HG03575 (cell line): ENCODE measurements at regions not wholly inside any gene's neighbourhood (a gene's known extent, or its start where the extent isn't known, plus 50 kb on each side); places are given as distances from the start of the nearest gene placed in this dataset.

Source experiments
- ATAC-seq: cut with Tn5 transposase; IDR thresholded peaks from one replicate; pipeline ENCODE4 v1.9.1; 2021; ENCODE audit not compliant: unreplicated experiment, insufficient number of reproducible peaks, low FRiP score; ENCODE audit errors: extremely low read depth

DNA sequence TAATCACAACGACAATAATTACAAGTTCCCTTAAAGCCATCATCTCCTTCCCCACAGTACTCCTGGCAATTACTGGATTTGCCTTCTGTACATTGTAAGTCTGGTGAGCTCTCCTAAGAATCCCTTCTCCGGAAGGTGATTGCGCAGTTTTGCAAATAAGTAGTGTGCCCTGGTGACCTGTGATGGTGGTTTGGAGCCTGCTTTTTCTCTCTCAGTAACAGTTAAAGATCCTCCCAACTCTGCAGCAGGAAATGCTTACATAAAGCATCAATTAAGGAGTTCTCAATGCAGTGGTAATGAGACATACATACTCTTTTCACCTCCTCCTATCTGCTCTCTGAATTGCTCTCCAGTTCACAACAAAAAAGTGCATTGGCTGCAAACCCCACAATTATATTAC is 159.7 kb downstream of the SH2D1A start:
- ATAC-seq, result no peak

DNA sequence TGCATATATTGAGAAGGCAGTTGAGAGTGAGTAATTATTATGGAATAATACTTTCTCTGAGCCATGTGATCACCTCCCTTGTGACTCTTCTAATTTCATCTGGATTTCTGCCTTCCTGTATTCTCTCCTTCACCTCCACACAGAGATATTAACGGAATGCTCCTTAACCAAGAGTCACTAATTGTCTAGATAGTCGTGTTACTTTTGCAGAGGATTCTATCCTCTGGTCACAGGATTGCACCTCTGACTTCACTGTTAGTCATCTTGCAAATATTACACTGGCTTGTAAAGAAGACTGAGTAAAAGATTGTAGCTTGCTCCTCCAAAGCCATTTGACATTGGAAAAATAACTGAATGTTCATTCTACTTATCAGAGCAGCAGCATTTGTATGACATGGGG is 160.9 kb downstream of the SH2D1A start:
- no peak for ATAC-seq

DNA sequence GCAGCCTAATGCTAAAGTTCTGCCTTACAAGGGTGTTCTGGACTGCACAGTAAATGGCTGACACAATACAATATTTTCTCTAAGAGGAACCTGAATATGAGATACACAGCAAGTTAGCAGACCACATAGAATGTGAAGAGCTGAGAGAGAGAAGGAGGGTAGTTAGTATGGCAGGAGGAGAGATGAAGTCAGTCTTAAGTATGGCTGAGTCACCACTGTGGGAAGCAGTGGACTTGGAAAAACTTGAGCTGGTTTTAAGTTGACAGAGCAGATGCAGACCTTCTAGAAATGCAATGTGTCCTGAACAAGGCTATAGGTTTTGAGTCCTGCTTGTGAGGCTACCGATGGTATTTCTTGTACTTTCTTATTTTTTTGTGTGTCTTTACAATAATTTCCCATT is 172.5 kb downstream of the SH2D1A start:
- no peak for ATAC-seq

DNA sequence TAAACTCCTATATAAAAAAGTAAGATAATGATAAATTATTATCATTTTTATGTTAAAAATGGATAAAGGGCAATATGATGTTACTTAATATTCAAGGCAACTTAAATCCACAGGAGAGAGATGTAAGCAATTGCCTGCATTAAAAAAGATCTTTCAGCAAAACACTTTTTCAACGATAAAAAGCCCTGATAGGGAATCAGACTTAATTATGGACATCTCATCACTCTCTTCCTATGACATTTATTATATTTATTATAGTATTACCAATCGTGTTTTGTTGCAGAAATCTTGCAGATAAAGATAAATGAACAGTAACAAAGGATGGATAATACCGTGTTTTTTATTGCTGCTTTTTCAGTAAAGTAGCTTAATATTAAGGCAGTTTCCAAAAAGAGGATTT is 178.5 kb downstream of the SH2D1A start:
- no peak for ATAC-seq

DNA sequence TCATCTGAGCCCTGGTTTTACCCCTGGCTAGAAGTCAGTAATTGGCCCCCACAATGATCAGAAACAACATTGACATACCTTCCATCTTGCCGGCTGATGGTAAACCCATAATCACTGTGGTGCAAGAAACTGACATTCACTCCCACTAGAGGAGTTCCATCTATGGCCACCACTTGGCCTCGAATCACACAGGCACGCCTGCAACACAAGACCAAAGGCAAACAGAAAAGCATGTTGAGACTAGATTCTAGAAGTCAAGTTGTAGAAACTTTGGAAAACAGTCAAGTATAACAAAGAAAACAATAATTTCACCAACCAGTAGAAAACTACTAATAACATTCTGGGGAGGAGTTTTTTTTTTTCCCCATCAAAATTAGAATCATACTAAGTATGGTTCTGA is 183.4 kb downstream of the SH2D1A start:
- no peak for ATAC-seq

DNA sequence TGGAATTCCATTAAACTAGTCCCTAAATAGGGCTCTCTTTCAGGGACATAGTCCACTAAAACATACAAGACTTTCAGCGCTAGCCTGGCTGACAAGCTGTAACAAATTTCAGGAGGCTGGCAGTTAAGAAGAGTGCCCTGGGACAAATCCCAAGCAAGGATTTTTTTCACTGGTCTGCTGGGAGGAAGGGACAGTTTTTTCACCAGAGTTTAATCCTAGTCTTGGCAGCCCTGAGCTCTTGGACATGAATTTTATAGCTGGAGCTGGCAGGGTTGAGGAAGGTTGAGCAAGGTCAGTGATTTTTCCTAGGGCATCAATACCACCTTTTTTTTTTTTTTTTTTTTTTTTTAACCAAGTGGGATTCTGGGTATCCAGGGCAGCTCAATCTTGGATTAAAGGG is 184.4 kb downstream of the SH2D1A start:
- no peak for ATAC-seq

DNA sequence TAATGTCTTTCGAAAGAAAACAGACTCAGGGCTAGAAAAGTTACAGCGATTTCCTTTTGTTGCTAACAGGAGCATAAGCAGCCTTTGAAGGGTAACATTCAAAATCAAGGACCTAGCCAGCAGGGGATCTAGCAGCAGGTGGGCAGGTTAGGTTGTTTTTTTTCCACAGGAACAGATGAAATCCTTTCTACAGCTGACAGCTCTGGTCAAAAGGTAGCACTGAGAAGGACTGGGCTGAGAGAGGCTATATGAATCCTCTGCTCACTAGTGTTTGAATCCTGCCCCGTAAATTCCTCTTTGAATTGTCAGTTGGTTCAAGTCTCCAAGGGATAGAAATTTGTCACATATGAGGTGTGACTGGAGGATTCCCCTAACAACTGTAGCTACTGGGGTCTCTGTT is 188.2 kb downstream of the SH2D1A start:
- no peak for ATAC-seq

DNA sequence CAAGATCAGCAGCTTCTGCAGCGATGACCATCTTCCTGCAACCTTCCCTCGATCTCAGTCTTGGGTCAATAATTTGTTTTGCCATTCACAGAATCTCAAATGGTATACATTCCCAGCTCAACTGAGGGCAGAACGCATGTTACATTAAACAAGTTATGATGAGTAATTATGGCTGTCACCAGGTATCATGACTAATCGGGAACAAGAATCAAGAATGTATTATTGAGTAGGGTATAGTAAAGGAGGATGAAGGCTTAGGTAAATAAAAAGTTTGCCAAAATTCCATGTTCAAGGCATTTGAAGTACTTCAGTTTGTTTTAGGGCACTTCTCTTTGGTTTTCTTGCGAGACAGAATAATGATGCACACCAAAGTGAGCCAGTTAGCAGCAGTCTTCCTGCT is 194.1 kb downstream of the SH2D1A start:
- ATAC-seq, result no peak

DNA sequence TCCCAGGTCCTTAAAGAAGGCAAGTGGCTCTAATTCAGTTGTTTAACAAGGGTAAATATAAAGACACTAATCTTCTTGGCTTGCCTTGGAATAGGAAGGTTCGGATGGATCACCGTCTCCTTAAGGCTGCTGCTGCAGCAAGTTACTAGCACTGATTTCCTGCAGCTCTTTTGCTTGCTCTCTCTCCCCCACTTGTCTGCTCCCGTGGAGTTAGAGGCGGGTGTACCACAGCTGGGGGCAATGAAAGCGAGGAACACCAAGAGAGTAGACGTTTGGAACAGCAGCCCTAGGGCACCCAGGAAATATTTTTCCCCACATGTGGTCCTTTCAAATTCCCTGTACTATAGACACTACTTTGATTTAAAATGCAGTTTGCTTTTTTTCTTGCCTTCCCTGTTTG is 202.2 kb downstream of the SH2D1A start:
- no peak for ATAC-seq

DNA sequence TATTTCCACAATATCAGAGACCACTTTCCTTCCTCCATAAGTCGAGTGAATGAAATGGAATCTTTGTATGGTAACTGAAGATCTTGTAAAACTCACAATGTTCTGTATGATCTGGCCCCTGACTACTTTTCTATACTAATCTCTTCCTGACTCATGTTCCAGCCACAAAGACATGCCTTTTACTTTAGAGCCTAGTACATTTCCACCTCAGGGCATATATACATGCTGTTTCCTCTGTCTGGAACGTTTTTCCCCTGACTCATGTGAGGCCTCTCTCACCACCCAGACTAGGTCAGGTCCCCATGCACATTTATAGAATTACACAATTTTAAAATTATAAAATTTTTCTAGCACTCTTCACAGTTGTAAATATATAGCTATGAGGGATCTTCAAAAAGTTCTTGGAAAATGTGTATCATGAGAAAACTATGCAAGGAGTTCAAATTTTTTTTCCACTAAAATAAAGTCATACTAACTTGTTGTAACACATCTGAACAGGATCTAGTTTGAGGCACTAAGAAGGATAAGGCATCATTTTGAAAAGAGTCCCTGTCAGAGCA is 208.8 kb downstream of the SH2D1A start:
- no peak for ATAC-seq

DNA sequence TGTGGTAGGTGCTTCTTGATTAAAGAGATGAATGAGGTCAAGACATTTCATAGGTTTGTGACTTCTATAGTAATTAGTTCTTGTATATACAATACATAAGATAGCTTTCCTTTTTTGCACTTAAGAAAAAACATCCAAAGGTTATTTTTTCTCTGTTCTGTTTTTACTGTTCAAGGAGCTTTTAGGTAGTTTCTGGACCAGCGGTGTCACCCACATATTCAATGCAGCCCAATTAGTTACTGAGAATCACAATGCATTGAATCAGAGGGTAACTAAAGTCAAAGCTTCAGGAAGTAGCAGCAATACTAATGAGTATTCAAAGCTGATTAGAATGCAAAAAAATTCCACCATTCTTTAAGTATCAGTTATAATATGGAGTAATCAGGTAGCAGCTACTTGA is 211.6 kb downstream of the SH2D1A start:
- no peak for ATAC-seq

DNA sequence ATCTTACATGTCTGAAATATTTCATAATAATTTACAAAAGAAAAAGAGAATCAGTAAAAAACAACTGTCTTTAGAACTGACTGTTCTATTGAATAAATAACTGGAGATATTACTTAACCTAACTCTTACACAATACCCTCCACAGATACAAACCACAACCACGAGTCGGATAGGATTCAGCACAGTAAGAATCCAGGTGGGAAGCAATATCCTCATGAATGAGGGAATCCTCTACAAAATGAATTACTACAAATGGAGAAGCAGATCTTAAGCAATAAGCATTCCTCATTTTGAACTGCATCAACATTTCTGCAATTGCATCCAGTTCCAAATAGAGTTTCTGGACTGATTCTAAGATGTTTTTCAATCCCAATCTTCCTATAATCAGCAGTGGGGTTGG is 227.1 kb downstream of the SH2D1A start:
- no peak for ATAC-seq

DNA sequence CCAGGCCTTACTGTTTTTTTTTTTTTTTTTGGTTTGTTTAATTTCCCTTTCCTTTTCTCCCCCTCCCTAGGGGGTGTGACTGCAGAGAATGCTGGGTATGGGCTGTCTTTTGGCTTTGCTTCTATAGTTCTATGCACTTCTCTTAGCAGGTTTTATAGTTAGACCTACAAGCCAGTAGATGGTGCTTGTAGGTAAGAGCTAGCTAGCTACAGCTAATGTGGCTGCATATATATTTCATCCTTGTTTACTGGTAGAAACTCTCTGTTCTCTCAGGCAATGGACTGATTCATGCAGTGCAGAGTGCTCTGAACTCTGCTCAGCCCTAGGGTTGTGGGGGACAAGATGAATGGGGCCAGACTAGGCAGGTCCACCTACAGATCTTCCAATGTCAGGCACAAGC is 246.4 kb downstream of the SH2D1A start:
- ATAC-seq, result no peak

DNA sequence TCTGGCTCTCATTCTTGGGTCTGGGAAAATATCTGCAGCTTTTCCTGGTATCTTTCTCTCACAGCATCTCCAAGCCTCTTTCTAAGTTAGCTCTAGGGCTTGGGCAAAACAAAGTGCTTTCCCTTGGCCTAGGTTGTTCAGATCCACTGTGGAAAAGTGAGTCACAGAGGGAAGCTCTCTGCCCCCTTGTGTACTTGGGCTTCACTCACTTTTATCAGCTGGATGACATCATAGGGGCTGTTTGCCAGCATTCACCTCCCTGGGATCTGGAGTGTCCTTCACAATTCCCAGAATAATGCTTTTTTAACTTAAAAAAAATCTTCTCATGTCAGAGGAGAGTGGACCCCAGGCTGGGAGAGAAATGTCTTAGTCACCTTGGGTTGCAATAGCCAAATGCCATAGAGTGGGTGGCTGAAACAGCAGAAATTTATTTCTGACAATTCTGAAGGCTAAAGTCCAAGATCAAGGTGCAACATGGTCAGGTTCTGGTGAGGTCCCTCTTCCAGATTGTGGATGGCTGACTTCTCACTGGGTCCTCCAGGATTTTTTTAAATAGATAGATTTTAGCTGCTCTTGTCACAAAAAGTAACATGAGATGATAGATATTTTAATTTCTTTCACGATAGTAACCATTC is 247.8 kb downstream of the SH2D1A start:
- ATAC-seq, result no peak

DNA sequence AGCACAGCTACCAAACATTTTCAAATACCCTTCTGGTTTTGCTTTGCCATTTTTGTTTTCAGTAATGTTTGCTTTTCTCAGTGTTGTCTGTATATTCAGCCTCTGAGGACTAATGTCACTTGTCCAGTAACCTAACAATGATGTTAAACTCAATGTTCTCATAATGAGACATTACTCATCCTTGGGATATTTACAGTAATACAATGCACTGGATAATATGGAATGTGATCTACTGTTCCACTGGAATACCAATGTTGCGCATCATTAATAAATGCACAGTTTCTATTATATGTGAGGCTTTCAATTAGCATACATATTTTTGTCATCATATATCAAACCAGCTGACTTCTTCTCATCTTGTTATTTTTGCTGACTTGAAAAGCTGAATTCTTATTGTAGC is 259.1 kb downstream of the SH2D1A start:
- no peak for ATAC-seq

DNA sequence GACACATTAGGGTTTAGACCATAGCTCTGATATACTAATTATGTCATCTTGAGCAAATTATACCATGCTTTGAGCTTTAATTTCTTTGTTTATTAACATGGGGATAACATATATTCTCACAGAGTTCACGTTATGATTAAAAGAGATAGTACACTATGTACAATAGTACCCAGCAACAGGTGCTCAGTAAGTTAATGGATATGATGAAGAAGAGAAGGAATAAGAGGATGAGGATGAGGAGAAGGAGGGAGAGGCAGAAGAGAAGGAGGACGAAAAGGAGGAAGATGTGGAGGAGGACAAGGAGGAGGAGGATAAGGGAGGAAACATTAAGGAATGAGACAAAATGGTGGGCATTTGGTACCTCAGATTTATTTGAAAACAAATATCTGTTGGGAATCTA is 260.4 kb downstream of the SH2D1A start:
- no peak for ATAC-seq

DNA sequence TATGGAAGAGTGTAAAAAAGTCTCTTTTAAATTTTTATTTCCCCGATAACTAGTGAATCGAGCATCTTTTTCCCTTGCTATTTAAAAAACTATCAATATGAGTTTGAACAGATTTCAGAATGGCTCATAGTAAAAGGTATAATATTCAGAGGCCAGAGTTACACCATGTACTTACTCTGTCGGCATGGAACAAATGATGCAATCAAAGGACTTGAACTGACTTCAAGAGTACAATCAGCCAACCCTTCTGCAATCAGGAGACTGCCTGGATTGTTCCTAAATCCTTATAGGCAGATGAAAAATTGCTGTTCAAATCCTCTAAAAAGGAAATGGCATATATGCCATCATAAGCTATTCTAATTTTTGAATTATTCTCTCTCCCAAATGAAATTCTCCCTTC is 273.3 kb downstream of the SH2D1A start:
- ATAC-seq, result no peak

DNA sequence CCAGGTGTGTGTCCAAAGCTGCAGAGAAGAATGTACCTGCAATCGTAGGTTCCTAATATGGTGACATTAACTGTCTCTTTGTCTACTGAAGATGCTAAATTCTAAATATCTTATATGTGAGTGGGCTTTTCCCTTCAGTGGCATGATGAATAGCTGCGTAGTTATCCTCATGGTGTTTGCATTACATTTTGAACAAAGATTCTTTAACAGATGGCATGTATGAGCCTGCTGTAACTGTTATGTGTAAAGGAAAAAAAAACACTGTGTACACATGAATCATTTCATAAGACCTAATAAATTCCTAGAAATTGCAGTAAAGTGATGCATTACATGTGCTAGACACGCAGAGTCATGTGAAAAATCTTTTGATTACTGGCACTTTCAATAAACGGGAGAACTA is 288.0 kb downstream of the SH2D1A start:
- no peak for ATAC-seq

DNA sequence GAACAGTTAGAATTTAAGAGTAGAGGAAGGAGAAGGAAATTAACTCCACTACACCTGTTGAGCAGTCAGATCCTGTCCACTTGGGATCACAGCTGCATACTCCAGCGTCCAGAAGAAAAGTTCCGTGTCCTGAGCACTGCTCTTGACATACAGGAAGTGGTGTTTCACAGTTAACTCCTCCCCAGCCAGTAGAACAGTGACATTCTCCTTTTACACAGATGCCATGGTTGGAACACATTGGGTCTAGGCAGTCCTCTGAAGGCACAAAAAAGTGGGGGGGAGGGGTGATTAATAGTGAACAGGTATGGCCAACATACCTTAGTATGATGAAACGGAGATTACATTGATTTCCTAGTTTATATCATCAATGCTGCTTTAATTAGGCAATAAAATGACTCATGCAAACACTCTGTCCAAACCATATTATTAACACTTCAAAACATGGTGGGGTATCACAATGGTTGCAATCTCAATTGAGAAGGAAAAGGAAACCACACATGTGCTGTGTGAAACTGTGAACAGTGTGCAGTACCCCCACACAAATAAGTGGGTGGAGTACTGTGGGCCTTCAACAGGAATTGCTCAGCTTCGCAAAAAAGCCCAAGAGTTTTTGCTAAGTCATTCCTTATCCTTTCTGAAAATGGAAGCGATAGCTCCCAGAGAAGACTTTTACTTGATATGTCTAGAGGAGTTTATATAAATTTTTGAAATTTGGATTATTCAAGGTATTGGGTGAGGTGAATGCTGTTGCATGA is 295.6 kb downstream of the SH2D1A start:
- ATAC-seq, result no peak

DNA sequence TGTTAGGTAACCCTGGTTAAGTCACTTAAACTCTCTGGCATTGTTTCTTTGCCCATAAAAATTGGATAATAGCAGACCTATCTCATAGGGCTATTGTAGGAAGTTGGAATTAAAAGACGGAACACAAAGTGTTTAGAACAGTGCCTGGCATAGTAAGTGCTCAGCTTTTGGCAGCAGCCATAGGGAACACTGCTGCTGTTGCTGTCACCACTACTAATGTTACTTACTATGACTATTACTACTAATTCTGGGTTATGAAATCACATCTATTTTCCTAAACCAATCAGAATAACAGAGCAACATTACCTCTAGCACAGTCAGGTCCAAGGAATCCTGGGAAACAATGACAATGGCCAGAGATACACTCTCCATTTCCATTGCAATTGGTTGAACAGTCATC is 300.0 kb downstream of the SH2D1A start:
- no peak for ATAC-seq

DNA sequence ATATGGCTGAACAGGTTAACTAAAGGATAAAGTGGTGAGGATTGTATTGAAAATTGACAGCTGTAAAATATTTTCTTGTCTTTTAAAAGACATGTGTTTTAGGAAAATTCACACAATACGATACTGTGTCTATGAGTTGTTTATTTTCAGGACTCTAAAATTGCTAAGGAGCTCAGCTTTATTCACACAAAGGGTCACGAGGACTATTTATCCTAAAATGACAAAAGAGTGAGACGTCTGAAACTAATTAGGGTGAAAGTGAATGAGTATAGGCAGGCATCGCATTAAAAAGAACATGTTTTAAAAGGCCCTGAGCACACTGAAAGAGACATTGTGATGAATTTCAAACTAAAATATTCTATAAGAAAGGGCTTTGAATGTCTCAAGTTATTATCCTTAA is 304.7 kb downstream of the SH2D1A start:
- no peak for ATAC-seq
